CD4-positive, alpha-beta T cell treated with Interleukin-6 at 100 ng/mL for 8 hours (primary cell): ENCODE measurements at regions not wholly inside any gene's neighbourhood (a gene's known extent, or its start where the extent isn't known, plus 50 kb on each side); places are given as distances from the start of the nearest gene placed in this dataset.
"Not testable (repeated sequence)": the region's sequence is repeated elsewhere in the genome, so short reads cannot be mapped to it uniquely, and the experiment has no call there.

ENCODE experiments used
- DNase-seq: peaks from one replicate; pipeline ENCODE4 v3.0.0-alpha.2; 2020; ENCODE audit warnings: mixed read lengths, low spot score

- DNase-seq: no peak
Measured at GRCh38 chr14:59116984-59117415, 71.5 kb upstream of the DAAM1 start.

GRCh38 chr14:59117754-59118528, 70.5 kb upstream of the DAAM1 start:
- DNase-seq: no peak

- DNase-seq: no peak
Measured at GRCh38 chr14:59120921-59121320, 67.5 kb upstream of the DAAM1 start.

GRCh38 chr14:59123531-59123930, 64.9 kb upstream of the DAAM1 start:
- no peak for DNase-seq

- DNase-seq: no peak
Measured at GRCh38 chr14:59123975-59124374, 64.5 kb upstream of the DAAM1 start.

- no peak for DNase-seq
Measured at GRCh38 chr14:59125156-59125555, 63.3 kb upstream of the DAAM1 start.

GRCh38 chr14:59126714-59127436, 61.6 kb upstream of the DAAM1 start:
- peak; percentile 50 for DNase-seq

- DNase-seq: no peak
Measured at GRCh38 chr14:59127437-59127732, 61.1 kb upstream of the DAAM1 start.

GRCh38 chr14:59130462-59130861, 58.0 kb upstream of the DAAM1 start:
- DNase-seq: no peak

GRCh38 chr14:59131938-59132795, 56.3 kb upstream of the DAAM1 start:
- no peak for DNase-seq

GRCh38 chr14:59132796-59133494, 55.5 kb upstream of the DAAM1 start:
- no peak for DNase-seq

GRCh38 chr14:59133709-59134108, 54.8 kb upstream of the DAAM1 start:
- no peak for DNase-seq

GRCh38 chr14:59134307-59134706, 54.2 kb upstream of the DAAM1 start:
- no peak for DNase-seq

- no peak for DNase-seq
Measured at GRCh38 chr14:59137256-59137655, 51.2 kb upstream of the DAAM1 start.

- not testable (repeated sequence) for DNase-seq
Measured at GRCh38 chr14:59138576-59138975, 49.9 kb upstream of the DAAM1 start.
